ENCODE measurements at regions not wholly inside any gene's neighbourhood (a gene's known extent, or its start where the extent isn't known, plus 50 kb on each side); places are given as distances from the start of the nearest gene placed in this dataset.

GRCh38 chr1:232296461-232296860 is 333.5 kb downstream of the SIPA1L2 start (continued):
- no peak for TF ChIP-seq NFE2L1 (tag; IDR thresholded peaks at IDR 0.05; ENCODE audit: borderline replicate concordance, low read depth)
- no peak for TF ChIP-seq ZNF407 (IDR thresholded peaks at IDR 0.05; ENCODE audit: low read depth)

GRCh38 chr1:232293361-232293760 is 336.6 kb downstream of the SIPA1L2 start:
- FAIRE-seq, result no peak
- H3K4me2 ChIP-seq (ENCODE audit: insufficient read depth, low read length), result no peak overlapping the region
- WGBS (ENCODE audit: insufficient coverage, low coverage, missing lambda C conversion rate), result 0% methylated on average over 3 of the region's 3 CpGs
- H3K36me3 ChIP-seq (ENCODE audit: control insufficient read depth, insufficient read depth, low read length), result no peaks in the 10 kb centered on the region
- no peak for ATAC-seq
- DNase-seq (ENCODE audit: extremely low read depth in 1 of 4, low spot score in 3 of 4), result no peak
- H2AFZ ChIP-seq (ENCODE audit: low read depth, low read length), result no peak overlapping the region
- H3K9me3 ChIP-seq (replicated peaks; ENCODE audit: control insufficient read depth, insufficient read depth, low read depth, low read length), result no peaks in the 10 kb centered on the region
- H3K4me1 ChIP-seq (replicated peaks in 1 of 2; ENCODE audit: control insufficient read depth in 2 of 2, insufficient read depth in 2 of 2, low read length in 2 of 2), result no peaks in the 10 kb centered on the region
- POLR2A ChIA-PET, result no interaction called here
- H4K20me1 ChIP-seq (replicated peaks; ENCODE audit: control insufficient read depth, insufficient read depth, low read length), result no peaks in the 10 kb centered on the region
- no peak overlapping the region for H3K4me3 ChIP-seq
- H3K9ac ChIP-seq (ENCODE audit: insufficient read depth in 1 of 2, low read depth in 2 of 2, low read length in 2 of 2), result no peak overlapping the region
- BruUV-seq (replicated peaks), result no TSS peak
- intact Hi-C loops (cut with micrococcal nuclease) (no loop called here), in situ Hi-C loops (cut with MboI) (no loop called here)
- no peak overlapping the region for H3K27ac ChIP-seq (ENCODE audit: extremely low read depth, low read depth, low read length)
- H3K27me3 ChIP-seq (ENCODE audit: control insufficient read depth in 2 of 2, insufficient read depth in 2 of 2, low read length in 2 of 2), result no peaks in the 10 kb centered on the region
- H3K9me1 ChIP-seq (ENCODE audit: control insufficient read depth, insufficient read depth, low read length), result no peaks in the 10 kb centered on the region
- H3K79me2 ChIP-seq (ENCODE audit: control insufficient read depth, insufficient read depth, low read length), result no peaks in the 10 kb centered on the region
- CTCF ChIA-PET (ENCODE audit: low intra/inter-chr PET ratio), result no interaction called here
- TF ChIP-seq CREBBP (IDR thresholded peaks at IDR 0.05; ENCODE audit: low read depth, low read length) (no peak), SMAD2 (IDR thresholded peaks at IDR 0.05; ENCODE audit: low read depth, low read length) (no peak), BRD4 (IDR thresholded peaks at IDR 0.05) (no peak), PURB (CRISPR knock-in tag; IDR thresholded peaks at IDR 0.05; ENCODE audit: low read depth) (no peak), ZNF277 (CRISPR knock-in tag; IDR thresholded peaks at IDR 0.05; ENCODE audit: borderline replicate concordance) (no peak), FOXA3 (CRISPR knock-in tag; conservative IDR thresholded peaks at IDR 0.05 in 1 of 2, IDR thresholded peaks at IDR 0.05 in 1 of 2) (no peak), ZNF696 (CRISPR knock-in tag; conservative IDR thresholded peaks at IDR 0.05) (no peak), TCF15 (CRISPR knock-in tag; IDR thresholded peaks at IDR 0.05) (no peak), ARID1B (IDR thresholded peaks at IDR 0.05) (no peak), HDAC6 (IDR thresholded peaks at IDR 0.05; ENCODE audit: low read depth, low read length) (no peak), TFAM (CRISPR knock-in tag; conservative IDR thresholded peaks at IDR 0.05) (no peak)

Data from K562 (cell line).